ENCODE measurements at regions not wholly inside any gene's neighbourhood (a gene's known extent, or its start where the extent isn't known, plus 50 kb on each side); places are given as distances from the start of the nearest gene placed in this dataset.

DNA sequence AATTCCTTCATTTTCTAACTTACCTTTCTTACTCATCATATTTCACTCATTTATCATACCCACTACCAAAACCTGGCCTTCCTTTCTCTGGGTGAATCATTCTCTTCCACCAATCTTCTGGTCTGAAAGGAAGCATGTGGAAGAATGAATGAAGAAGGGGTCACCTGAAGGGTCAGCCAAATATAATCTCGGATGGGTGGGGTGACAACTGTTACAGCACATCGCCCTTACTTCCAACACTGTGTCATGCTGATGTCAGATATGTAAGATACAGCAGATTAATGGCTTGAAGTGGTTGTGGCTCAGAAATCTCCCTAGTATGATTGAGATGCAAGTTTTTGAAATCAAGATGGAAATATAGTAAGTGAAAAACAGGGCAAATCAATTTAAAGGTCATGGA is 401.7 kb upstream of the HTR2A start:
- H3K4me1 ChIP-seq (replicated peaks in 1 of 2), result no peaks in the 10 kb centered on the region
- no peak overlapping the region for H3K4me3 ChIP-seq
- no peak for TF ChIP-seq POLR2A (IDR thresholded peaks at IDR 0.05)
- no peaks in the 10 kb centered on the region for H3K27me3 ChIP-seq
- no peak overlapping the region for H3K27ac ChIP-seq
- intact Hi-C loops (cut with DNase I), result no loop called here
- 46 to 62% (median 59%) methylated on average over 2 of the region's 2 CpGs for WGBS, 4 donors
- DNase-seq, result no peak
- no peaks in the 10 kb centered on the region for H3K9me3 ChIP-seq (replicated peaks in 1 of 3)
- no peaks in the 10 kb centered on the region for H3K36me3 ChIP-seq (replicated peaks in 1 of 2)

DNA sequence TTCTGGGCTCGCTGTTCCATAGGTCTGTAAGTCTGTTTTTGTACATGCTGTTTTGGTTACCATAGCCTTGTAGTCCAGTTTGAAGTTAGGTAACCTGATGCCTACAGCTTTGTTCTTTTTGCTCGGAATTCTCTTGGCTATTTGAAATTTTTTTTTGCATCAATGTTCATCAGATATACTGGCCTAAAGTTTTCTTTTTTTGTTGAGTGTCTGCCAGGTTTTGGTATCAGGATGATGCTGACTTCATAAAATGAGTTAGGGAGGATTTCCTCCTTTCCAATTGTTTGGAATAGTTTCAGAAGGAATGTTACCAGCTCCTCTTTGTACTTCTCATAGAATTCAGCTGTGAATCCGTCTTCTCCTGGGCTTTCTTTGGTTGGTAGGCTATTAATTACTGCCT is 397.8 kb upstream of the HTR2A start:
- DNase-seq, result no peak
- H3K36me3 ChIP-seq (replicated peaks in 1 of 2), result no peaks in the 10 kb centered on the region
- H3K4me1 ChIP-seq (replicated peaks in 1 of 2), result no peaks in the 10 kb centered on the region
- H3K4me3 ChIP-seq, result no peak overlapping the region
- no peaks in the 10 kb centered on the region for H3K27me3 ChIP-seq
- WGBS, 4 donors, result 43 to 63% (median 55%) methylated on average over 3 of the region's 3 CpGs
- no peaks in the 10 kb centered on the region for H3K9me3 ChIP-seq (replicated peaks in 1 of 3)
- intact Hi-C loops (cut with DNase I), result no loop called here
- no peak overlapping the region for H3K27ac ChIP-seq
- TF ChIP-seq, protein P1, sequence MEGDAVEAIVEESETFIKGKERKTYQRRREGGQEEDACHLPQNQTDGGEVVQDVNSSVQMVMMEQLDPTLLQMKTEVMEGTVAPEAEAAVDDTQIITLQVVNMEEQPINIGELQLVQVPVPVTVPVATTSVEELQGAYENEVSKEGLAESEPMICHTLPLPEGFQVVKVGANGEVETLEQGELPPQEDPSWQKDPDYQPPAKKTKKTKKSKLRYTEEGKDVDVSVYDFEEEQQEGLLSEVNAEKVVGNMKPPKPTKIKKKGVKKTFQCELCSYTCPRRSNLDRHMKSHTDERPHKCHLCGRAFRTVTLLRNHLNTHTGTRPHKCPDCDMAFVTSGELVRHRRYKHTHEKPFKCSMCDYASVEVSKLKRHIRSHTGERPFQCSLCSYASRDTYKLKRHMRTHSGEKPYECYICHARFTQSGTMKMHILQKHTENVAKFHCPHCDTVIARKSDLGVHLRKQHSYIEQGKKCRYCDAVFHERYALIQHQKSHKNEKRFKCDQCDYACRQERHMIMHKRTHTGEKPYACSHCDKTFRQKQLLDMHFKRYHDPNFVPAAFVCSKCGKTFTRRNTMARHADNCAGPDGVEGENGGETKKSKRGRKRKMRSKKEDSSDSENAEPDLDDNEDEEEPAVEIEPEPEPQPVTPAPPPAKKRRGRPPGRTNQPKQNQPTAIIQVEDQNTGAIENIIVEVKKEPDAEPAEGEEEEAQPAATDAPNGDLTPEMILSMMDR (IDR thresholded peaks at IDR 0.05), result no peak

DNA sequence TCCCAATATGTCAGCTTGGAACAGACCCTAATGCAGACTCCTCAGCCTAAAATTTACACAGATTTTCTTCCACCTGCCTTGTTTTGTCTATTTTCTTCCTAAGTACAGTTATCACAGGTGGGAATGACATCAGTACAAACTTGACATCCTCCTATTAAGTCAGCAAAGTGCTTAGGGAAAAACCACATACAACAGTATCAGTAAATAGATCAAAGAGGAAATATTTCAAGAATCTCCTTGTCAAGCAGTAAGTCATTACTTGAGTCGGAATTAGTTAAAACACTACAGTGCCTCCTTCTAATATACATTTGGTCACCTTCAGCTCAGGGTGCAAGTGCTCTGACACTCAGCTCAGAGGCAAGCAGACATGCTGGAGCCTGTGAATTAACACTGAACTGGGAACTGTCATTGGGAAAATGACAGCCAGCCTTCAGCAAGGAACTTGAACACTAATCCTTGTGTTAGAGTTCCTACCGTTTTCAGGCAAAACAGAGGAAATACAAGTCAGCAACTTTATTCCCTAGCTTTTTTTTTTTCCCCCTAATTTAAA is 394.3 kb upstream of the HTR2A start:
- Histone ChIP-seq H3K36me3 (replicated peaks in 1 of 2) (no peaks in the 10 kb centered on the region), H3K4me1 (replicated peaks in 1 of 2) (no peaks in the 10 kb centered on the region), H3K9me3 (replicated peaks in 1 of 3) (no peaks in the 10 kb centered on the region), H3K27me3 (no peaks in the 10 kb centered on the region), H3K4me3 (no peak overlapping the region), H3K27ac (no peak overlapping the region)
- no peak for DNase-seq
- intact Hi-C loops (cut with DNase I), result no loop called here
- no peak for TF ChIP-seq POLR2A (IDR thresholded peaks at IDR 0.05)
- TF ChIP-seq, protein P1 (IDR thresholded peaks at IDR 0.05), result no peak
- WGBS, 4 donors, result 14 to 41% (median 23%) methylated on average over 2 of the region's 2 CpGs

DNA sequence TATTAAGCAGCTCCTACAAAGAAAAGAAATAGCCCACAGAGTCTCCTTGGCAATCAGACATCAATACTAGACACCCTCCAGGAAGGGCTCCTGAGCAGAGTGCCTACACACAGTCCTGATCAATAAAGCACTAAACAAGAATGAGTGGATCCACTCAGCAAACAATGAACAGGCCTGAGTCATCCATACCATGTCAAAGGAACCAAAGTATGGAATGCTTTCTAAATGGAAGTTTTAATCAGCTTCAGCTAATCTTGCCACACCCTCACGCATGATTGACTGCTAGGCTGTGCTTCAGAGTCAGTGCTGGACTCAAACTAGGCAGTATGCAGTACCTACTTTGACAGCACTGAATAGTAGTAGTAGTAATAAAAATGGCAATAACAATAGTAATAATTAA is 392.7 kb upstream of the HTR2A start:
- Histone ChIP-seq H3K9me3 (replicated peaks in 1 of 3) (no peaks in the 10 kb centered on the region), H3K27me3 (no peaks in the 10 kb centered on the region), H3K4me3 (no peak overlapping the region), H3K4me1 (replicated peaks in 1 of 2) (no peaks in the 10 kb centered on the region), H3K27ac (no peak overlapping the region), H3K36me3 (replicated peaks in 1 of 2) (no peaks in the 10 kb centered on the region)
- TF ChIP-seq POLR2A (IDR thresholded peaks at IDR 0.05), result no peak
- TF ChIP-seq, protein P1 (IDR thresholded peaks at IDR 0.05), result no peak
- no peak for DNase-seq
- intact Hi-C loops (cut with DNase I), result no loop called here
- WGBS, 4 donors, result 77 to 93% (median 80%) methylated on average over 1 of the region's 1 CpG

DNA sequence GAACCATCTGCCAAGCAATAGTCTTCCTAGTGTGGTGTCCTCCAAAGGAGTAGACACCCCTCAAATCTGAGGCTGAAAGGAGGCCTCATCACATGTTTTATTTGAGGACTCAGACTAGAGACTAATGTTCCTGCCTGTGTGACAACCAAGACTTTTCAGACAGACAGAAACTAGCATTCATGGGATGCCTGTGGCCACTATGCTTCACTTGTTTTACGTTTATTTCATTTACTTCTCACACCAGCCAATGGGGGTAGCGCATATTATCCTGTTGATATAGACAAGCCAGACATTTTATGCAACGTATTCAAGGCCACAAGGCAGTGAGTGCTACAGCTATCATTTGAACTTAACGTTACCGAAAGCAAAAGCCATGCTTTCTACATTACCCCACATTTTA is 391.7 kb upstream of the HTR2A start:
- WGBS, 4 donors, result 58 to 76% (median 71%) methylated on average over 5 of the region's 5 CpGs
- TF ChIP-seq, protein P1 (IDR thresholded peaks at IDR 0.05), result no peak
- no peak for TF ChIP-seq POLR2A (IDR thresholded peaks at IDR 0.05)
- Histone ChIP-seq H3K9me3 (replicated peaks in 1 of 3) (no peaks in the 10 kb centered on the region), H3K27ac (no peak overlapping the region), H3K27me3 (no peaks in the 10 kb centered on the region), H3K36me3 (replicated peaks in 1 of 2) (no peaks in the 10 kb centered on the region), H3K4me3 (no peak overlapping the region), H3K4me1 (replicated peaks in 1 of 2) (no peaks in the 10 kb centered on the region)
- intact Hi-C loops (cut with DNase I), result no loop called here
- DNase-seq, result no peak

Measured in adrenal gland (tissue), 9 donors.